ENCODE measurements at regions not wholly inside any gene's neighbourhood (a gene's known extent, or its start where the extent isn't known, plus 50 kb on each side); places are given as distances from the start of the nearest gene placed in this dataset.
"Not testable (repeated sequence)": the region's sequence is repeated elsewhere in the genome, so short reads cannot be mapped to it uniquely, and the experiment has no call there.

DNA sequence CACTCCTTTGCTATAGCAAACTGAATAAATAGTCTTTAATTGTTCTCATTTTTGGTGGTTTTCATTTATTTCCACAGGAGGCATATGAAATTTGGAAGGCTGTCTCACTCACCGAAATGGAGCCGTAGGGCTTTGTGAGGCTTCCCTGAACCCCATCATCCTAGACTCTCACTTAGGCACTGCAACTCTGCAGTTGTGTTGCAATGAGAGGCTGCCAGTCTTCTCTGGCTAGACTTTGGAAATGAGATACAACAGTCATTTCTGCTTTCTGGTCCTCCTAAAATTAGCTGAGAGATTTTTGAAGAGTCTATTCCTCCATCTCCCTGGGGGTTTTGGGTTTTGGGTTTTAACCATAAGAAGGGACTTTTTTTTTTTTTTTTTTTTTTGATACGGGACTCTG is 146.5 kb downstream of the SH3BGRL start:
- DNase-seq (no peak), ATAC-seq (ENCODE audit: low read depth in 2 of 2) (no peak)
- Mint-ChIP-seq H3K9me3 (peaks cover 0 to 7% (median 0%) of the 10 kb centered on the region in 7 donors), H3K36me3 (peaks cover 0 to 5% of the 10 kb centered on the region in 2 donors), H3K27ac (no peak overlapping the region), H3K27me3 (no peaks in the 10 kb centered on the region), H3K4me1 (peaks cover 0 to 6% (median 0%) of the 10 kb centered on the region in 3 donors), H3K4me3 (no peak overlapping the region)

- ATAC-seq (ENCODE audit: low read depth in 2 of 2) (no peak), DNase-seq (no peak)
- H3K4me3 Mint-ChIP-seq, result no peak overlapping the region
- peaks cover 5 to 10% (median 6%) of the 10 kb centered on the region in 7 donors for H3K9me3 Mint-ChIP-seq
- H3K4me1 Mint-ChIP-seq, result peaks cover 7 to 13% (median 12%) of the 10 kb centered on the region in 3 donors
- H3K36me3 Mint-ChIP-seq, result peaks cover 0 to 5% of the 10 kb centered on the region in 2 donors
- H3K27ac Mint-ChIP-seq, result peak overlapping the region in 2 of 6 donors; percentile 72 to 88
- no peaks in the 10 kb centered on the region for H3K27me3 Mint-ChIP-seq
These were observed 153.1 kb downstream of the SH3BGRL start for GRCh38 chrX:81354954-81355353.

DNA sequence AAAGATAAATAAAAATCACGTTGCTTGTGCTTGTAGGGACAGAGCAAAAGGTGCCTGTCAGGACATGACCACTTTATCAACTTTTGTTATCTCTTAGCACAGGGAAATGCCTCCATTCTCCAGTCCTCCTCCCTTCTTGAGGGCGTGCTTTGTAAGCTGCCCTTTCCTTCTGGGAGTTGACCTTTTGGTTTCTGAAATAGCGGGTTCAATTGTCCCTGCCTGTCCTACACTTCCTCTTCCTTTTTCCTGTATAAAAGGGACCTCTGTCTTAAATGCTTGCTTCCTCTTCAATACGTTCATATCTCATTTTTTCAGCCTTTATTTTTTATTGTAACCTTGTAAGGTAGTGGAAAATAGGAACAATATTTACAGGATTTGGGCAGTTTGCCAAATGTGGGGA is 153.5 kb downstream of the SH3BGRL start:
- Mint-ChIP-seq H3K4me3 (no peak overlapping the region), H3K27me3 (no peaks in the 10 kb centered on the region), H3K4me1 (peaks cover 7 to 13% (median 12%) of the 10 kb centered on the region in 3 donors), H3K9me3 (peaks cover 5 to 10% (median 6%) of the 10 kb centered on the region in 7 donors), H3K36me3 (peaks cover 0 to 5% of the 10 kb centered on the region in 2 donors), H3K27ac (peak overlapping the region in 1 of 6 donors; percentile 72)
- no peak for ATAC-seq (ENCODE audit: low read depth in 2 of 2)
- DNase-seq, result no peak

DNA sequence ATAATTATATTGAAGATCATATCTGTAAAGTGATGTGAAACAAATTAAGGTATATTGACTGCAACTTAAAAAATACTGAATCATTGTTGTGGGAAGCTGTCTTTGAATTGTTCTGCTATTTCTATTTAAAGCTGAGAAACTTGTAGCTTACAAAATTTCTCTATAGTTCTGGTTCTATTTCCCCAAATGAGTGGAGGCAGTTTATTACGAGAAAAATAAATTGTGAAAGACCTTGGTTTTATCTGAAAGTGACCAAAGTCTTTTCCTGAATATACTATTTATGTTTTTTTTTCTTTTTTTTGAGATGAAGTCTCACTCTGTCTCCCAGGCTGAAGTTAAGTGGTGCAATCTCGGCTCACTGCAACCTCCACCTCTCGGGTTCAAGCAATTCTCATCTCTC is 165.4 kb downstream of the SH3BGRL start:
- Mint-ChIP-seq H3K27me3 (no peaks in the 10 kb centered on the region), H3K9me3 (peaks cover 0 to 6% (median 0%) of the 10 kb centered on the region in 7 donors), H3K27ac (no peak overlapping the region), H3K4me3 (no peak overlapping the region), H3K36me3 (no peaks in the 10 kb centered on the region), H3K4me1 (no peaks in the 10 kb centered on the region)
- DNase-seq (no peak), ATAC-seq (ENCODE audit: low read depth in 2 of 2) (no peak)

DNA sequence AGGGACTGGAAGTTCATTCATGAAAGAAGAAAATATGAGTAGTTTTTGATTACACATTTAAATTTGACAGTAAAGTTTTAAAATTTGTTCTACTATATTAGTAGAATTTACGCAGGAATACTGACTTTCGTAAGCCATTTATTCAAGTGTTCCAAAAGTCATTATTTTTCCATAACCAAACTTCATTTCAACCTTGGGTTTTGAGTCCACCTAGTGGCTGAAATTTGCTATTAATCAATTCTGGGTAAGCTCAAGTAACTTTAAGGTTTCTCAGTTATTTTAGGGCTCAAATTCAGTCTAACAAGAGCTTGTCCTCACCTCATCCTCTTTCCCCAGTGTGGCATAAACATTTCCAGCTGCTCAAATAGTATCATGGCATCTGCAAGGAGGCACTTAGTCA is 175.4 kb downstream of the SH3BGRL start:
- peaks cover 0 to 6% (median 0%) of the 10 kb centered on the region in 7 donors for H3K9me3 Mint-ChIP-seq
- no peak for ATAC-seq (ENCODE audit: low read depth in 2 of 2)
- no peak overlapping the region for H3K27ac Mint-ChIP-seq
- no peaks in the 10 kb centered on the region for H3K4me1 Mint-ChIP-seq
- no peak for DNase-seq
- H3K36me3 Mint-ChIP-seq, result no peaks in the 10 kb centered on the region
- H3K4me3 Mint-ChIP-seq, result no peak overlapping the region
- H3K27me3 Mint-ChIP-seq, result peaks cover 10 to 20% (median 19%) of the 10 kb centered on the region in 3 donors

DNA sequence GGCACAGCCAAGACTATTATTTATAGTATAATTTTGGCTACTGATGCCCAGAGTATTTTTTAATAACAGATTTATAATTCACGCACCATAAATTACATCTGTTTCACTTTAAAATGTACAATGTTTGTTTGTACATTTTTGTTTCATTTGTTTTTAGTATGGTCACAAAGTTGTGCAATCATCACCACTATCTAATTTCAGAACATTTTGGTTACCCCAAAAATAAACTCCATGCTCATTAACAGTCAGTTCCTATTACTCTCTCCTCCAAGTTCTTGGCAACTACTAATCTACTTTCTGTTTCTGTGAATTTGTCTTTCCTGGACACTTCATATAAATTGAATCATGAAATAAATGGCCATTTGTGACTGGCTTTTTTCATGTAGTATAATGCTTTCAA is 176.7 kb downstream of the SH3BGRL start:
- H3K27ac Mint-ChIP-seq, result no peak overlapping the region
- no peaks in the 10 kb centered on the region for H3K4me1 Mint-ChIP-seq
- ATAC-seq (ENCODE audit: low read depth in 2 of 2) (no peak), DNase-seq (no peak)
- H3K36me3 Mint-ChIP-seq, result no peaks in the 10 kb centered on the region
- H3K27me3 Mint-ChIP-seq, result peaks cover 10 to 20% (median 19%) of the 10 kb centered on the region in 3 donors
- no peak overlapping the region for H3K4me3 Mint-ChIP-seq
- peaks cover 0 to 3% (median 0%) of the 10 kb centered on the region in 7 donors for H3K9me3 Mint-ChIP-seq

DNA sequence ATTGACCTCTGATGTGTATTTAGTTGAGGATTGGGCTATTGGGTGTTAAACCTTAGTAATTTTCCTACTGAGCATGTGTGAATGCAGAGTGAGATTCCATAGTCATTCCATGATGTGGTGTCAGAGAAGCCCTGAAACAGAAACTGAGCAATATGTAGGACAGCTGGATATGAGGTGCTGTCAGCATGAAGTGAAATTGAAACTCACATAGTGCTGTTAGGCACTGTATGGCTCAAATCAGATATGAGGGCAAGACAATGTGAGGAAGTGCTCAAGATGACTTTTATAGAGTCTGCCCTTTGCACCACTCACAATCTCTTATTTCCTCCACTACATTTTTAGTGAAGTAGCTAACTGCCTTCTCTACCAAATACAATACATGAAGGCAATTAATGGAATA is 188.3 kb downstream of the SH3BGRL start:
- Mint-ChIP-seq H3K27me3 (peaks cover 0 to 6% (median 4%) of the 10 kb centered on the region in 3 donors), H3K27ac (no peak overlapping the region), H3K4me1 (no peaks in the 10 kb centered on the region), H3K4me3 (no peak overlapping the region), H3K9me3 (peaks cover 0 to 8% (median 3%) of the 10 kb centered on the region in 7 donors), H3K36me3 (no peaks in the 10 kb centered on the region)
- no peak for DNase-seq
- no peak for ATAC-seq (ENCODE audit: low read depth in 2 of 2)

- H3K36me3 Mint-ChIP-seq, result no peaks in the 10 kb centered on the region
- ATAC-seq (ENCODE audit: low read depth in 2 of 2) (no peak), DNase-seq (no peak)
- peaks cover 0 to 6% (median 0%) of the 10 kb centered on the region in 3 donors for H3K27me3 Mint-ChIP-seq
- H3K4me3 Mint-ChIP-seq, result no peak overlapping the region
- no peaks in the 10 kb centered on the region for H3K4me1 Mint-ChIP-seq
- no peak overlapping the region for H3K27ac Mint-ChIP-seq
- peaks cover 0 to 2% (median 0%) of the 10 kb centered on the region in 7 donors for H3K9me3 Mint-ChIP-seq
These were observed 190.5 kb downstream of the SH3BGRL start for GRCh38 chrX:81392396-81392795.

DNA sequence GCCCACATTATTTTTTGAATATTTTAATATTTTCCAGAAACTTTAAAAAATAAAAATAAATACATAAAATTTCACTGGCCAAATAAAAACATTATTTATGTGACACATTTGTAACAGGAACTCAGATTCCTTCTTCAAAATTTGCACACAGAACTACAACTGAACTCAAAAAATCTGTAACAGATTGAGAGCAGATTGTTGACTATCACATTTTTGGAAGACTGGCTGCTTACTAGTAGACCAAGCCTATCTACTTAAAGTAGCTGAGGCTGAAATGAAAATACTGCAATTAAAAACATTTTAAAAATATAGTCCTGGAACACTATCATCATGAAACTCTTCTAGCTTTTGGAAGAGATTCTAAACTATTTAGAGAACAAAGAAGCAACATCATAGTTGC is 203.9 kb downstream of the SH3BGRL start:
- DNase-seq (no peak), ATAC-seq (ENCODE audit: low read depth in 2 of 2) (no peak)
- H3K9me3 Mint-ChIP-seq, result peaks cover 0 to 10% (median 2%) of the 10 kb centered on the region in 7 donors
- no peaks in the 10 kb centered on the region for H3K4me1 Mint-ChIP-seq
- H3K27ac Mint-ChIP-seq, result no peak overlapping the region
- no peak overlapping the region for H3K4me3 Mint-ChIP-seq
- H3K36me3 Mint-ChIP-seq, result no peaks in the 10 kb centered on the region
- no peaks in the 10 kb centered on the region for H3K27me3 Mint-ChIP-seq

DNA sequence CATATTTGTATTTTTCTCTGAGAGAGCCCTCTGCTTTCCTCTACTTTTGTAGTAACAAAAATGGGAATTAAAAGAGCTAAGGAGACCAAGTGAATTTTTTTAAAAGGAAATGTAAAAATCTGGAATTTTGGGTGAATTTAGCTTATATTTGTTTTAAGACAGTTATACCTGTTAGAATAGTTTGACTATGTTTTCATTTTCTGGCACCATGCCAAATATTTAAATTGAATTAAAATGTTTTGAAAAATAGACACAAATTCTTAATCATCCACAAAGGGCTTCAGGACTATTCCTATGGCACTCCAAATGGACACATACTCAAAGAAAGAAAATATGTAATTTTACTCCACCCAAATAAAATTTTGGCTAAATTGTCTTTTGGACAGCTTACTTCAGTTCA is 209.6 kb downstream of the SH3BGRL start:
- no peak for DNase-seq
- H3K36me3 Mint-ChIP-seq, result no peaks in the 10 kb centered on the region
- no peak overlapping the region for H3K4me3 Mint-ChIP-seq
- H3K27me3 Mint-ChIP-seq, result no peaks in the 10 kb centered on the region
- no peaks in the 10 kb centered on the region for H3K4me1 Mint-ChIP-seq
- no peak overlapping the region for H3K27ac Mint-ChIP-seq
- ATAC-seq (ENCODE audit: low read depth in 2 of 2), result no peak
- no peaks in the 10 kb centered on the region for H3K9me3 Mint-ChIP-seq

GRCh38 chrX:81412428-81412827 is 210.5 kb downstream of the SH3BGRL start:
- Mint-ChIP-seq H3K36me3 (no peaks in the 10 kb centered on the region), H3K4me1 (no peaks in the 10 kb centered on the region), H3K9me3 (no peaks in the 10 kb centered on the region), H3K4me3 (no peak overlapping the region), H3K27ac (no peak overlapping the region), H3K27me3 (no peaks in the 10 kb centered on the region)
- DNase-seq, result no peak
- no peak for ATAC-seq (ENCODE audit: low read depth in 2 of 2)

- not testable (repeated sequence) for H3K27me3 Mint-ChIP-seq; H3K4me1 Mint-ChIP-seq; H3K36me3 Mint-ChIP-seq; H3K4me3 Mint-ChIP-seq; DNase-seq; H3K27ac Mint-ChIP-seq; ATAC-seq (ENCODE audit: low read depth in 2 of 2); H3K9me3 Mint-ChIP-seq
These were observed 211.0 kb downstream of the SH3BGRL start for GRCh38 chrX:81412857-81413256.

GRCh38 chrX:81414630-81415029 is 212.7 kb downstream of the SH3BGRL start:
- no peak overlapping the region for H3K27ac Mint-ChIP-seq
- no peaks in the 10 kb centered on the region for H3K36me3 Mint-ChIP-seq
- no peaks in the 10 kb centered on the region for H3K4me1 Mint-ChIP-seq
- H3K4me3 Mint-ChIP-seq, result no peak overlapping the region
- H3K9me3 Mint-ChIP-seq, result no peaks in the 10 kb centered on the region
- H3K27me3 Mint-ChIP-seq, result peaks cover 0 to 6% (median 0%) of the 10 kb centered on the region in 3 donors
- ATAC-seq (ENCODE audit: low read depth in 2 of 2), result no peak
- no peak for DNase-seq

All from naive B cell (primary cell).